Mammary epithelial cell (primary cell): ENCODE measurements at regions not wholly inside any gene's neighbourhood (a gene's known extent, or its start where the extent isn't known, plus 50 kb on each side); places are given as distances from the start of the nearest gene placed in this dataset.

Experiments used
- CTCF ChIP-seq, 2 donors: IDR thresholded peaks in 1 of 2; conservative IDR thresholded peaks in 1 of 2; 2 replicates each; pipeline ENCODE4 v1.5.1; 2011 to 2012; ENCODE audit warnings: inconsistent platforms in 2 of 2, low read length in 2 of 2, mild to moderate bottlenecking in 2 of 2, control low read depth in 1 of 2, low read depth in 1 of 2; ENCODE audit not compliant: insufficient read depth in 1 of 2; ENCODE audit errors: extremely low read depth in 1 of 2
- EZH2 ChIP-seq: IDR thresholded peaks from 2 replicates; pipeline ENCODE4 v1.6.1; 2012; ENCODE audit warnings: low read length, inconsistent platforms, borderline replicate concordance

GRCh38 chr12:114189266-114189665, 216.7 kb downstream of the TBX5 start:
- TF ChIP-seq CTCF (conservative IDR thresholded peaks at IDR 0.05 in 1 of 2, IDR thresholded peaks at IDR 0.05 in 1 of 2; ENCODE audit: extremely low read depth in 1 of 2, insufficient read depth in 1 of 2, low read depth in 1 of 2, low read length in 2 of 2): no peak
- no peak for TF ChIP-seq EZH2
